Endodermal cell (in vitro differentiated cells): ENCODE measurements at regions not wholly inside any gene's neighbourhood (a gene's known extent, or its start where the extent isn't known, plus 50 kb on each side); places are given as distances from the start of the nearest gene placed in this dataset.

Experiments
- DNase-seq: peaks from one replicate; pipeline ENCODE4 v3.0.0-alpha.2; 2017
- H3K27ac ChIP-seq: 2 replicates; pipeline ENCODE4 v1.5.1; 2013; ENCODE audit warnings: mild to moderate bottlenecking, low read depth, low read length, moderate library complexity
- H3K27me3 ChIP-seq: 2 replicates; pipeline ENCODE4 v1.6.1; 2013; ENCODE audit warnings: mild to moderate bottlenecking, low read length, moderate library complexity; ENCODE audit not compliant: insufficient read depth, control insufficient read depth, poor library complexity, severe bottlenecking
- H3K36me3 ChIP-seq: 2 replicates; pipeline ENCODE4 v1.7.0; 2013; ENCODE audit warnings: mild to moderate bottlenecking, low read length, moderate library complexity; ENCODE audit not compliant: control insufficient read depth, insufficient read depth
- H3K4me1 ChIP-seq: one replicate; pipeline ENCODE4 v1.7.0; 2013; ENCODE audit warnings: low read length; ENCODE audit not compliant: control insufficient read depth, insufficient read depth
- H3K4me3 ChIP-seq: 2 replicates; pipeline ENCODE4 v1.5.1; 2013; ENCODE audit warnings: mild to moderate bottlenecking, low read length, moderate library complexity
- H3K9ac ChIP-seq: 2 replicates; pipeline ENCODE4 v1.6.1; 2013; ENCODE audit warnings: mild to moderate bottlenecking, low read length, moderate library complexity; ENCODE audit not compliant: poor library complexity, severe bottlenecking; ENCODE audit errors: extremely low read depth
- H3K9me3 ChIP-seq: 2 replicates; pipeline ENCODE4 v1.6.1; 2013; ENCODE audit warnings: mild to moderate bottlenecking, low read length, moderate library complexity; ENCODE audit not compliant: control insufficient read depth
- H3K27ac Mint-ChIP-seq: 2 replicates; pipeline ENCODE4 v1.8.0; 2020; ENCODE audit warnings: mixed read lengths
- H3K27me3 Mint-ChIP-seq: 2 replicates; pipeline ENCODE4 v1.8.0; 2021; ENCODE audit warnings: mild to moderate bottlenecking, mixed read lengths; ENCODE audit not compliant: insufficient read depth
- H3K36me3 Mint-ChIP-seq: 2 replicates; pipeline ENCODE4 v1.8.0; 2020; ENCODE audit warnings: low read depth, mixed read lengths
- H3K4me1 Mint-ChIP-seq: 2 replicates; pipeline ENCODE4 v1.8.0; 2020; ENCODE audit warnings: mixed read lengths
- H3K4me3 Mint-ChIP-seq: 2 replicates; pipeline ENCODE4 v1.8.0; 2020; ENCODE audit warnings: mild to moderate bottlenecking, moderate library complexity, mixed read lengths
- H3K9me3 Mint-ChIP-seq: 2 replicates; pipeline ENCODE4 v1.8.0; 2020; ENCODE audit warnings: mild to moderate bottlenecking, mixed read lengths
- CTCF ChIP-seq: fragments of 200-600 bp; sonication (generic); conservative IDR thresholded peaks from 2 replicates; pipeline ENCODE4 v1.5.0; 2021; ENCODE audit warnings: antibody characterized with exemption, mild to moderate bottlenecking
- WGBS, 2 experiments: methylation state at CpG; one replicate each; pipeline versions ENCODE4 v1.1.5 to v1.1.7; 2013; ENCODE audit warnings: missing lambda C conversion rate in 2 of 2, mixed read lengths in 1 of 2; ENCODE audit not compliant: insufficient coverage in 1 of 2, insufficient read length in 1 of 2; 5-methylcytosine and 5-hydroxymethylcytosine counted together

GRCh38 chr19:27843861-27844260 is 1369.1 kb downstream of the UQCRFS1 start:
- Histone ChIP-seq H3K4me3 (no peak overlapping the region), H3K4me1 (no peaks in the 10 kb centered on the region), H3K27ac (no peak overlapping the region), H3K9me3 (peaks cover 17% of the 10 kb centered on the region), H3K36me3 (no peaks in the 10 kb centered on the region), H3K9ac (no peak overlapping the region), H3K27me3 (no peaks in the 10 kb centered on the region)
- Mint-ChIP-seq H3K27ac (no peak overlapping the region), H3K9me3 (peaks cover 99% of the 10 kb centered on the region), H3K4me1 (no peaks in the 10 kb centered on the region), H3K4me3 (no peak overlapping the region), H3K36me3 (no peaks in the 10 kb centered on the region), H3K27me3 (no peaks in the 10 kb centered on the region)
- WGBS, 2 experiments = 42 to 64% methylated on average over 2 to 3 of the region's 3 CpGs
- no peak for DNase-seq
- TF ChIP-seq CTCF = no peak

GRCh38 chr19:27833031-27833430 is 1379.9 kb downstream of the UQCRFS1 start:
- no peaks in the 10 kb centered on the region for H3K27me3 Mint-ChIP-seq
- no peak for TF ChIP-seq CTCF
- no CpG with 5 or more reads among the region's 1 CpG for WGBS, 2 experiments

GRCh38 chr19:27828829-27829228 is 1384.1 kb downstream of the UQCRFS1 start:
- Mint-ChIP-seq H3K9me3 (peaks cover 87% of the 10 kb centered on the region), H3K4me3 (no peak overlapping the region), H3K4me1 (no peaks in the 10 kb centered on the region), H3K27ac (no peak overlapping the region), H3K36me3 (no peaks in the 10 kb centered on the region), H3K27me3 (no peaks in the 10 kb centered on the region)
- Histone ChIP-seq H3K36me3 (no peaks in the 10 kb centered on the region), H3K4me3 (no peak overlapping the region), H3K27me3 (no peaks in the 10 kb centered on the region), H3K4me1 (no peaks in the 10 kb centered on the region), H3K27ac (no peak overlapping the region), H3K9ac (no peak overlapping the region), H3K9me3 (peaks cover 29% of the 10 kb centered on the region)
- no peak for TF ChIP-seq CTCF
- DNase-seq = no peak
- WGBS, 2 experiments = 79 to 82% methylated on average over 2 to 3 of the region's 3 CpGs

More at GRCh38 chr19:27833031-27833430, 1379.9 kb downstream of the UQCRFS1 start:
- no peak overlapping the region for H3K27ac ChIP-seq
- H3K36me3 ChIP-seq = no peaks in the 10 kb centered on the region
- no peak for DNase-seq
- no peaks in the 10 kb centered on the region for H3K4me1 ChIP-seq
- Mint-ChIP-seq H3K27ac (no peak overlapping the region), H3K4me1 (no peaks in the 10 kb centered on the region), H3K36me3 (no peaks in the 10 kb centered on the region), H3K4me3 (no peak overlapping the region), H3K9me3 (peaks cover 83% of the 10 kb centered on the region)
- no peak overlapping the region for H3K4me3 ChIP-seq
- no peaks in the 10 kb centered on the region for H3K27me3 ChIP-seq
- no peak overlapping the region for H3K9ac ChIP-seq
- peaks cover 21% of the 10 kb centered on the region for H3K9me3 ChIP-seq
